ENCODE measurements at regions not wholly inside any gene's neighbourhood (a gene's known extent, or its start where the extent isn't known, plus 50 kb on each side); places are given as distances from the start of the nearest gene placed in this dataset.

GRCh38 chr1:81435175-81435574 is 365.6 kb upstream of the ADGRL2 start:
- H3K36me3 ChIP-seq (ENCODE audit: control insufficient read depth in 4 of 4, insufficient read depth in 3 of 4, low read depth in 1 of 4, low read length in 3 of 4): no peaks in the 10 kb centered on the region
- DNase-seq (ENCODE audit: low spot score): no peak
- TF ChIP-seq RXRA (IDR thresholded peaks at IDR 0.05) (peak in 1 of 2 donors; percentile 12), ZBTB33 (IDR thresholded peaks at IDR 0.05) (no peak)
- H3K4me1 ChIP-seq (ENCODE audit: control insufficient read depth in 4 of 4, insufficient read depth in 4 of 4, low read length in 3 of 4): no peaks in the 10 kb centered on the region
- H3K27me3 ChIP-seq (ENCODE audit: control insufficient read depth in 4 of 4, insufficient read depth in 4 of 4, low read length in 3 of 4): no peaks in the 10 kb centered on the region
- no peak overlapping the region for H3K4me3 ChIP-seq (ENCODE audit: low read depth in 1 of 3, low read length in 3 of 3)
- no peak overlapping the region for H3K9ac ChIP-seq (ENCODE audit: low read depth in 1 of 2, low read length in 2 of 2)
- peaks cover 0 to 4% (median 0%) of the 10 kb centered on the region in 4 donors for H3K9me3 ChIP-seq (ENCODE audit: control insufficient read depth in 4 of 4, low read length in 3 of 4)
- 18% methylated on average over 1 of the region's 1 CpG for WGBS
- no peak overlapping the region for H3K27ac ChIP-seq (ENCODE audit: low read depth in 1 of 2, low read length in 2 of 2)

- Histone ChIP-seq H3K4me1 (ENCODE audit: control insufficient read depth in 4 of 4, insufficient read depth in 4 of 4, low read length in 3 of 4) (no peaks in the 10 kb centered on the region), H3K9ac (ENCODE audit: low read depth in 1 of 2, low read length in 2 of 2) (no peak overlapping the region), H3K4me3 (ENCODE audit: low read depth in 1 of 3, low read length in 3 of 3) (no peak overlapping the region), H3K27me3 (ENCODE audit: control insufficient read depth in 4 of 4, insufficient read depth in 4 of 4, low read length in 3 of 4) (no peaks in the 10 kb centered on the region), H3K9me3 (ENCODE audit: control insufficient read depth in 4 of 4, low read length in 3 of 4) (no peaks in the 10 kb centered on the region), H3K27ac (ENCODE audit: low read depth in 1 of 2, low read length in 2 of 2) (peak overlapping the region; percentile 47 to 56), H3K36me3 (ENCODE audit: control insufficient read depth in 4 of 4, insufficient read depth in 3 of 4, low read depth in 1 of 4, low read length in 3 of 4) (no peaks in the 10 kb centered on the region)
- DNase-seq (ENCODE audit: low spot score): no peak
- 58% methylated on average over 2 of the region's 2 CpGs for WGBS
- peak in 1 of 2 donors; percentile 3 for TF ChIP-seq RXRA (IDR thresholded peaks at IDR 0.05)
- no peak for TF ChIP-seq MAX (IDR thresholded peaks at IDR 0.05)
- no peak for TF ChIP-seq CTCF (IDR thresholded peaks at IDR 0.05; ENCODE audit: low read depth, low read length, missing input control)
- TF ChIP-seq FOXA1 (IDR thresholded peaks at IDR 0.05): no peak
- TF ChIP-seq HNF4A (conservative IDR thresholded peaks at IDR 0.05): no peak
Measured at GRCh38 chr1:81433676-81434075, 367.1 kb upstream of the ADGRL2 start.

GRCh38 chr1:81432654-81433109 is 368.1 kb upstream of the ADGRL2 start:
- Histone ChIP-seq H3K27me3 (ENCODE audit: control insufficient read depth in 4 of 4, insufficient read depth in 4 of 4, low read length in 3 of 4) (no peaks in the 10 kb centered on the region), H3K27ac (ENCODE audit: low read depth in 1 of 2, low read length in 2 of 2) (peak overlapping the region; percentile 33 to 62), H3K9ac (ENCODE audit: low read depth in 1 of 2, low read length in 2 of 2) (no peak overlapping the region), H3K36me3 (ENCODE audit: control insufficient read depth in 4 of 4, insufficient read depth in 3 of 4, low read depth in 1 of 4, low read length in 3 of 4) (no peaks in the 10 kb centered on the region), H3K9me3 (ENCODE audit: control insufficient read depth in 4 of 4, low read length in 3 of 4) (no peaks in the 10 kb centered on the region), H3K4me1 (ENCODE audit: control insufficient read depth in 4 of 4, insufficient read depth in 4 of 4, low read length in 3 of 4) (no peaks in the 10 kb centered on the region), H3K4me3 (ENCODE audit: low read depth in 1 of 3, low read length in 3 of 3) (no peak overlapping the region)
- TF ChIP-seq NR2F2 (IDR thresholded peaks at IDR 0.05) (peak; percentile 52), EGR1 (IDR thresholded peaks at IDR 0.05; ENCODE audit: low read depth in 2 of 2) (no peak), SP1 (IDR thresholded peaks at IDR 0.05) (no peak)
- WGBS: 70% methylated on average over 8 of the region's 8 CpGs
- no peak for DNase-seq (ENCODE audit: low spot score)

GRCh38 chr1:81432059-81432458 is 368.7 kb upstream of the ADGRL2 start:
- Histone ChIP-seq H3K9me3 (ENCODE audit: control insufficient read depth in 4 of 4, low read length in 3 of 4) (peaks cover 0 to under 1% (median 0%) of the 10 kb centered on the region in 4 donors), H3K36me3 (ENCODE audit: control insufficient read depth in 4 of 4, insufficient read depth in 3 of 4, low read depth in 1 of 4, low read length in 3 of 4) (no peaks in the 10 kb centered on the region), H3K4me3 (ENCODE audit: low read depth in 1 of 3, low read length in 3 of 3) (no peak overlapping the region), H3K27ac (ENCODE audit: low read depth in 1 of 2, low read length in 2 of 2) (peak overlapping the region; percentile 32 to 56), H3K9ac (ENCODE audit: low read depth in 1 of 2, low read length in 2 of 2) (no peak overlapping the region), H3K27me3 (ENCODE audit: control insufficient read depth in 4 of 4, insufficient read depth in 4 of 4, low read length in 3 of 4) (no peaks in the 10 kb centered on the region), H3K4me1 (ENCODE audit: control insufficient read depth in 4 of 4, insufficient read depth in 4 of 4, low read length in 3 of 4) (no peaks in the 10 kb centered on the region)
- 67% methylated on average over 4 of the region's 4 CpGs for WGBS
- DNase-seq (ENCODE audit: low spot score): no peak
- TF ChIP-seq ZBTB33 (IDR thresholded peaks at IDR 0.05): no peak
- TF ChIP-seq RXRA (IDR thresholded peaks at IDR 0.05): no peak
- no peak for TF ChIP-seq EGR1 (IDR thresholded peaks at IDR 0.05; ENCODE audit: low read depth in 2 of 2)
- no peak for TF ChIP-seq MAX (IDR thresholded peaks at IDR 0.05)
- TF ChIP-seq REST (IDR thresholded peaks at IDR 0.05): no peak
- TF ChIP-seq RAD21 (IDR thresholded peaks at IDR 0.05): no peak
- TF ChIP-seq FOXA2 (IDR thresholded peaks at IDR 0.05): no peak
- no peak for TF ChIP-seq SP1 (IDR thresholded peaks at IDR 0.05)
- no peak for TF ChIP-seq HNF4A (conservative IDR thresholded peaks at IDR 0.05)

Measured in liver (tissue), 8 donors.